HFFc6 (cell line): ENCODE measurements at regions not wholly inside any gene's neighbourhood (a gene's known extent, or its start where the extent isn't known, plus 50 kb on each side); places are given as distances from the start of the nearest gene placed in this dataset.

ENCODE experiments used
- DNase-seq: peaks from one replicate; pipeline ENCODE4 v3.0.0-alpha.2; 2018
- H3K27ac Mint-ChIP-seq: 2 replicates; pipeline ENCODE4 v1.8.0; 2020; ENCODE audit warnings: mild to moderate bottlenecking, mixed read lengths
- H3K27me3 Mint-ChIP-seq: 2 replicates; pipeline ENCODE4 v1.8.0; 2021; ENCODE audit warnings: mild to moderate bottlenecking, moderate library complexity, mixed read lengths; ENCODE audit not compliant: insufficient read depth
- H3K36me3 Mint-ChIP-seq: 2 replicates; pipeline ENCODE4 v1.8.0; 2021; ENCODE audit warnings: low read depth, mixed read lengths
- H3K4me1 Mint-ChIP-seq: 2 replicates; pipeline ENCODE4 v1.8.0; 2020; ENCODE audit warnings: low read depth, mixed read lengths
- H3K4me3 Mint-ChIP-seq: 2 replicates; pipeline ENCODE4 v1.8.0; 2020; ENCODE audit warnings: mild to moderate bottlenecking, moderate library complexity, mixed read lengths
- H3K9me3 Mint-ChIP-seq: 2 replicates; pipeline ENCODE4 v1.8.0; 2020; ENCODE audit warnings: mild to moderate bottlenecking, mixed read lengths
- CTCF ChIP-seq: fragments of 200-600 bp; sonication (generic); IDR thresholded peaks from 2 replicates; pipeline ENCODE4 v1.5.0; 2021; ENCODE audit warnings: antibody characterized with exemption, mild to moderate bottlenecking

GRCh38 chr10:29394321-29394932, 105.6 kb downstream of the LYZL1 start:
- no peaks in the 10 kb centered on the region for H3K36me3 Mint-ChIP-seq
- no peaks in the 10 kb centered on the region for H3K9me3 Mint-ChIP-seq
- no peak for TF ChIP-seq CTCF
- peaks cover 44% of the 10 kb centered on the region for H3K27me3 Mint-ChIP-seq
- no peaks in the 10 kb centered on the region for H3K4me1 Mint-ChIP-seq
- H3K4me3 Mint-ChIP-seq = no peak overlapping the region
- no peak overlapping the region for H3K27ac Mint-ChIP-seq
- DNase-seq = no peak

GRCh38 chr10:29395409-29395808, 106.5 kb downstream of the LYZL1 start:
- Mint-ChIP-seq H3K27me3 (peaks cover 47% of the 10 kb centered on the region), H3K4me1 (no peaks in the 10 kb centered on the region)

GRCh38 chr10:29397221-29397620, 108.4 kb downstream of the LYZL1 start:
- no peak overlapping the region for H3K4me3 Mint-ChIP-seq
- no peak overlapping the region for H3K27ac Mint-ChIP-seq
- peaks cover 43% of the 10 kb centered on the region for H3K27me3 Mint-ChIP-seq
- TF ChIP-seq CTCF = no peak
- peaks cover 10% of the 10 kb centered on the region; the same call in 1 of the 2 replicates for H3K9me3 Mint-ChIP-seq
- no peaks in the 10 kb centered on the region; the same call in 1 of the 2 replicates for H3K36me3 Mint-ChIP-seq
- no peaks in the 10 kb centered on the region for H3K4me1 Mint-ChIP-seq
- DNase-seq = no peak

More at GRCh38 chr10:29395409-29395808, 106.5 kb downstream of the LYZL1 start:
- Mint-ChIP-seq H3K9me3 (peaks cover under 1% of the 10 kb centered on the region; the same call in 1 of the 2 replicates), H3K27ac (no peak overlapping the region), H3K4me3 (no peak overlapping the region), H3K36me3 (no peaks in the 10 kb centered on the region)
- DNase-seq = no peak
- no peak for TF ChIP-seq CTCF

DNA sequence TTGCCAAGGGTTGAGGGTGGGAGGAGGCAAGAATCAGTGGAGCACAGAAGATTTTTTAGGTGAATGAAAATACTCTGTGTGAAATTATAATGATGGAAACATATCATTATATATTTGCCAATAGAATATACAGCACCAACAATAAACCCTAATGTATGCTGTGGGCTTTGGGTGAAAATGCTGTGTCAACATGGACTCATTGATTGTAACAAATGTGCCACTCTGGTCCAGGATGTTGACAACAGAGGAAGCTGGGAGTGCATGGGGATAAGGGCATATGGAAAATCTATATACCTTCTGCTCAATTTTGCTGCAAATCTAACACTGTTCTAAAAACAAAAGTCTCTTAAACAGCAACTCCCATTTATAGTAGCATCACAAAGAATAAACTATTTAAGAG, 114.3 kb downstream of the LYZL1 start:
- Mint-ChIP-seq H3K36me3 (peaks cover 17% of the 10 kb centered on the region), H3K4me3 (no peak overlapping the region), H3K27me3 (peaks cover 14% of the 10 kb centered on the region), H3K27ac (no peak overlapping the region), H3K4me1 (no peaks in the 10 kb centered on the region), H3K9me3 (peaks cover 26% of the 10 kb centered on the region)
- no peak for TF ChIP-seq CTCF
- DNase-seq = no peak

DNA sequence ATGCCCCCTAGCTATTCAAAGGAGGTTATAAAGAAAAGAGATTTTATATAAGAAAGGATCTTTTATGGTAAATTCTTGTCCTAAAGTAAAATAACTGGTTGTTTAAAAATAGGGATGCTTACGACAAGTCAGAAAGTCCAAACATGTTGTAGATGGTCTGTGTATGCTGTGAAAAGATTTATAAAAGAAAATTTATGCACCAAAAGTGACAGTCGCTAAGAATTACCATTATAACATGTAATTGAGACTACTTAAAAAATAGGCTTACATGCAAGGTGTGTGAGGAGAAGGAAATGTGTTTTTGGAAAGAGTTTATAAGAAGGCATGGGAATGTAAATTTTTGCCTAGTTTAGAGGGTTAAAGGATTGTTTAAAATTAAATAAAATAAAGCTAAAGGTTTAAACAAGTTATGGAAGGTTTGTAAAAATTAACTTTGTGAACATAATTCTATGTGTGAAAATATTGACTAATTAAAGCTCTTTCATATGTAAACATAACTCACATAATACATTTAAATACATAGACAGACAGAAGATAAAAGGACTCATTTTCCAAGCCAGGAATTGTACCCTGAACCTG, 118.5 kb downstream of the LYZL1 start:
- H3K4me1 Mint-ChIP-seq = peaks cover 23% of the 10 kb centered on the region
- H3K9me3 Mint-ChIP-seq = peaks cover 17% of the 10 kb centered on the region
- no peak for TF ChIP-seq CTCF
- peaks cover 24% of the 10 kb centered on the region for H3K36me3 Mint-ChIP-seq
- no peak overlapping the region for H3K27ac Mint-ChIP-seq
- no peak overlapping the region for H3K4me3 Mint-ChIP-seq
- peaks cover 2% of the 10 kb centered on the region; the same call in 1 of the 2 replicates for H3K27me3 Mint-ChIP-seq
- no peak for DNase-seq
